Breast epithelium (tissue), 3 donors: ENCODE measurements at regions not wholly inside any gene's neighbourhood (a gene's known extent, or its start where the extent isn't known, plus 50 kb on each side); places are given as distances from the start of the nearest gene placed in this dataset.

ENCODE experiments used
- POLR2A ChIP-seq: fragments of 450-650 bp; IDR thresholded peaks from one replicate; pipeline ENCODE4 v1.6.1; 2016; ENCODE audit warnings: antibody characterized with exemption, mild to moderate bottlenecking, moderate library complexity
- TF ChIP-seq, protein P1 (sequence below), 3 donors: fragments of 450-650 bp; IDR thresholded peaks; one replicate each; pipeline ENCODE4 v1.5.1; 2016 to 2017; ENCODE audit warnings: antibody characterized with exemption in 3 of 3, mild to moderate bottlenecking in 3 of 3, moderate library complexity in 3 of 3

DNA sequence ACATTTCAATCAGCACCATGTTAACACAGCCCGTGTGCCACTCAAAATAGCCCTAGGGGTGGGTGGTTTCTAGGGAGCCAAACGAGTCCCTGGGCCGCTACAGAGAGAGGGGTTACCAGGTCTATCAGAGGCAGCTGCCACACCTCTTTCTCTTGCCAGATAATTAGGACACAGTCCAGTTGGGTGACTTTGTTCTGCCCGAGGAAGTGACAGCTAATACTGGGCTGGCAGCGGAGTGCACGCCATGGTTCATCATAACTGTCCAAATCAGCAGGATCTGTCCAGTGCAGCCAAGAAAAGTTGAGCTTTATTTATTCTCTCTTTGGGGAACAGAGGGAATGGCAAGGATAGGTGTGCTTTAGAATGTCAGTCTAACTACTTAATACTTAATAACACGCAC lies 583.8 kb downstream of the BRINP1 start:
- TF ChIP-seq, protein P1, sequence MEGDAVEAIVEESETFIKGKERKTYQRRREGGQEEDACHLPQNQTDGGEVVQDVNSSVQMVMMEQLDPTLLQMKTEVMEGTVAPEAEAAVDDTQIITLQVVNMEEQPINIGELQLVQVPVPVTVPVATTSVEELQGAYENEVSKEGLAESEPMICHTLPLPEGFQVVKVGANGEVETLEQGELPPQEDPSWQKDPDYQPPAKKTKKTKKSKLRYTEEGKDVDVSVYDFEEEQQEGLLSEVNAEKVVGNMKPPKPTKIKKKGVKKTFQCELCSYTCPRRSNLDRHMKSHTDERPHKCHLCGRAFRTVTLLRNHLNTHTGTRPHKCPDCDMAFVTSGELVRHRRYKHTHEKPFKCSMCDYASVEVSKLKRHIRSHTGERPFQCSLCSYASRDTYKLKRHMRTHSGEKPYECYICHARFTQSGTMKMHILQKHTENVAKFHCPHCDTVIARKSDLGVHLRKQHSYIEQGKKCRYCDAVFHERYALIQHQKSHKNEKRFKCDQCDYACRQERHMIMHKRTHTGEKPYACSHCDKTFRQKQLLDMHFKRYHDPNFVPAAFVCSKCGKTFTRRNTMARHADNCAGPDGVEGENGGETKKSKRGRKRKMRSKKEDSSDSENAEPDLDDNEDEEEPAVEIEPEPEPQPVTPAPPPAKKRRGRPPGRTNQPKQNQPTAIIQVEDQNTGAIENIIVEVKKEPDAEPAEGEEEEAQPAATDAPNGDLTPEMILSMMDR (IDR thresholded peaks at IDR 0.05) = no peak
- no peak for TF ChIP-seq POLR2A
